ENCODE measurements at regions not wholly inside any gene's neighbourhood (a gene's known extent, or its start where the extent isn't known, plus 50 kb on each side); places are given as distances from the start of the nearest gene placed in this dataset.

- DNase-seq, result no peak
- Mint-ChIP-seq H3K4me1 (no peaks in the 10 kb centered on the region), H3K9me3 (ENCODE audit: low read depth) (no peaks in the 10 kb centered on the region), H3K4me3 (no peak overlapping the region), H3K27me3 (peaks cover 8% of the 10 kb centered on the region), H3K36me3 (ENCODE audit: low read depth) (no peaks in the 10 kb centered on the region), H3K27ac (no peak overlapping the region)
- POLR2A ChIA-PET, result no interaction called here
- no peak for ATAC-seq
- intact Hi-C loops (cut with DNase I, micrococcal nuclease), result no loop called here
- CTCF ChIA-PET, result no interaction called here
Measured at GRCh38 chr10:44779511-44779910, 131.6 kb upstream of the TMEM72 start.

GRCh38 chr10:44780426-44780825 is 130.7 kb upstream of the TMEM72 start:
- ATAC-seq (no peak), DNase-seq (no peak)
- POLR2A ChIA-PET, result no interaction called here
- intact Hi-C loops (cut with DNase I, micrococcal nuclease), result no loop called here
- peaks cover 9% of the 10 kb centered on the region for H3K27me3 Mint-ChIP-seq
- H3K36me3 Mint-ChIP-seq (ENCODE audit: low read depth), result no peaks in the 10 kb centered on the region
- CTCF ChIA-PET, result no interaction called here
- H3K4me1 Mint-ChIP-seq, result no peaks in the 10 kb centered on the region
- H3K27ac Mint-ChIP-seq, result no peak overlapping the region
- H3K4me3 Mint-ChIP-seq, result no peak overlapping the region
- no peaks in the 10 kb centered on the region for H3K9me3 Mint-ChIP-seq (ENCODE audit: low read depth)

- POLR2A ChIA-PET, result no interaction called here
- Mint-ChIP-seq H3K27me3 (peaks cover 10% of the 10 kb centered on the region), H3K9me3 (ENCODE audit: low read depth) (no peaks in the 10 kb centered on the region), H3K36me3 (ENCODE audit: low read depth) (no peaks in the 10 kb centered on the region), H3K4me1 (no peaks in the 10 kb centered on the region), H3K4me3 (no peak overlapping the region), H3K27ac (no peak overlapping the region)
- no peak for ATAC-seq
- CTCF ChIA-PET, result interaction anchor here (0.6 kb wide), 1 partner anchor 80 kb away, joined by 3 read pairs; no protein-coding TSS in a partner anchor
- no peak for DNase-seq
- intact Hi-C loops (cut with DNase I, micrococcal nuclease), result no loop called here
Measured at GRCh38 chr10:44781131-44781530, 130.0 kb upstream of the TMEM72 start.

GRCh38 chr10:44786286-44786850 is 124.8 kb upstream of the TMEM72 start:
- no peaks in the 10 kb centered on the region for H3K36me3 Mint-ChIP-seq (ENCODE audit: low read depth)
- ChIA-PET CTCF (interaction anchor here (0.6 kb wide), 1 partner anchor 946 kb away, joined by 3 read pairs; no protein-coding TSS in a partner anchor), POLR2A (no interaction called here)
- no peaks in the 10 kb centered on the region for H3K9me3 Mint-ChIP-seq (ENCODE audit: low read depth)
- no peak overlapping the region for H3K4me3 Mint-ChIP-seq
- ATAC-seq (no peak), DNase-seq (no peak)
- intact Hi-C loops (cut with DNase I, micrococcal nuclease), result no loop called here
- H3K27ac Mint-ChIP-seq, result no peak overlapping the region
- peaks cover 6% of the 10 kb centered on the region for H3K27me3 Mint-ChIP-seq
- no peaks in the 10 kb centered on the region for H3K4me1 Mint-ChIP-seq

GRCh38 chr10:44787480-44788075 is 123.6 kb upstream of the TMEM72 start:
- Mint-ChIP-seq H3K4me3 (no peak overlapping the region), H3K4me1 (no peaks in the 10 kb centered on the region), H3K9me3 (ENCODE audit: low read depth) (no peaks in the 10 kb centered on the region), H3K27me3 (peaks cover 6% of the 10 kb centered on the region), H3K27ac (no peak overlapping the region), H3K36me3 (ENCODE audit: low read depth) (no peaks in the 10 kb centered on the region)
- ATAC-seq, result no peak
- POLR2A ChIA-PET, result no interaction called here
- CTCF ChIA-PET, result no interaction called here
- no peak for DNase-seq
- intact Hi-C loops (cut with DNase I, micrococcal nuclease), result no loop called here

- CTCF ChIA-PET, result no interaction called here
- H3K27me3 Mint-ChIP-seq, result peaks cover 6% of the 10 kb centered on the region
- no peak for DNase-seq
- intact Hi-C loops (cut with DNase I, micrococcal nuclease), result no loop called here
- no peak overlapping the region for H3K27ac Mint-ChIP-seq
- H3K9me3 Mint-ChIP-seq (ENCODE audit: low read depth), result no peaks in the 10 kb centered on the region
- no peak for ATAC-seq
- H3K4me1 Mint-ChIP-seq, result no peaks in the 10 kb centered on the region
- no peaks in the 10 kb centered on the region for H3K36me3 Mint-ChIP-seq (ENCODE audit: low read depth)
- no peak overlapping the region for H3K4me3 Mint-ChIP-seq
- POLR2A ChIA-PET, result no interaction called here
Measured at GRCh38 chr10:44788147-44789129, 122.7 kb upstream of the TMEM72 start.

GRCh38 chr10:44792119-44792775 is 118.9 kb upstream of the TMEM72 start:
- ChIA-PET CTCF (no interaction called here), POLR2A (no interaction called here)
- H3K36me3 Mint-ChIP-seq (ENCODE audit: low read depth), result no peaks in the 10 kb centered on the region
- H3K9me3 Mint-ChIP-seq (ENCODE audit: low read depth), result no peaks in the 10 kb centered on the region
- DNase-seq (no peak), ATAC-seq (no peak)
- H3K4me3 Mint-ChIP-seq, result no peak overlapping the region
- no peak overlapping the region for H3K27ac Mint-ChIP-seq
- peaks cover 3% of the 10 kb centered on the region for H3K27me3 Mint-ChIP-seq
- no peaks in the 10 kb centered on the region for H3K4me1 Mint-ChIP-seq
- intact Hi-C loops (cut with DNase I, micrococcal nuclease), result no loop called here

GRCh38 chr10:44799966-44800365 is 111.2 kb upstream of the TMEM72 start:
- ChIA-PET CTCF (no interaction called here), POLR2A (no interaction called here)
- no peaks in the 10 kb centered on the region for H3K4me1 Mint-ChIP-seq

GRCh38 chr10:44801383-44802327 is 109.5 kb upstream of the TMEM72 start:
- ChIA-PET CTCF (interaction anchor here (0.5 to 0.7 kb wide), 3 partner anchors 568 to 802 kb away, joined by 3 to 4 read pairs (median 3); no protein-coding TSS in a partner anchor), POLR2A (no interaction called here)
- Mint-ChIP-seq H3K4me3 (no peak overlapping the region), H3K27ac (no peak overlapping the region), H3K4me1 (no peaks in the 10 kb centered on the region), H3K36me3 (ENCODE audit: low read depth) (no peaks in the 10 kb centered on the region), H3K27me3 (peaks cover 9% of the 10 kb centered on the region), H3K9me3 (ENCODE audit: low read depth) (no peaks in the 10 kb centered on the region)
- ATAC-seq (no peak), DNase-seq (no peak)
- intact Hi-C loops (cut with DNase I, micrococcal nuclease), result no loop called here

More at GRCh38 chr10:44799966-44800365, 111.2 kb upstream of the TMEM72 start:
- H3K9me3 Mint-ChIP-seq (ENCODE audit: low read depth), result no peaks in the 10 kb centered on the region
- no peaks in the 10 kb centered on the region for H3K36me3 Mint-ChIP-seq (ENCODE audit: low read depth)
- intact Hi-C loops (cut with DNase I, micrococcal nuclease), result no loop called here
- ATAC-seq (no peak), DNase-seq (no peak)
- peaks cover 8% of the 10 kb centered on the region for H3K27me3 Mint-ChIP-seq
- no peak overlapping the region for H3K27ac Mint-ChIP-seq
- H3K4me3 Mint-ChIP-seq, result no peak overlapping the region

- H3K36me3 Mint-ChIP-seq (ENCODE audit: low read depth), result no peaks in the 10 kb centered on the region
- intact Hi-C loops (cut with DNase I, micrococcal nuclease), result no loop called here
- H3K27ac Mint-ChIP-seq, result no peak overlapping the region
- POLR2A ChIA-PET, result no interaction called here
- no peak overlapping the region for H3K4me3 Mint-ChIP-seq
- no peaks in the 10 kb centered on the region for H3K4me1 Mint-ChIP-seq
- no peak for ATAC-seq
- DNase-seq, result no peak
- CTCF ChIA-PET, result no interaction called here
- peaks cover 9% of the 10 kb centered on the region for H3K27me3 Mint-ChIP-seq
- H3K9me3 Mint-ChIP-seq (ENCODE audit: low read depth), result no peaks in the 10 kb centered on the region
Measured at GRCh38 chr10:44803862-44804261, 107.3 kb upstream of the TMEM72 start.

GRCh38 chr10:44804661-44805060 is 106.5 kb upstream of the TMEM72 start:
- intact Hi-C loops (cut with DNase I, micrococcal nuclease), result no loop called here
- no peaks in the 10 kb centered on the region for H3K36me3 Mint-ChIP-seq (ENCODE audit: low read depth)
- ChIA-PET POLR2A (no interaction called here), CTCF (interaction anchor here (0.7 kb wide), 1 partner anchor 13 kb away, joined by 3 read pairs; no protein-coding TSS in a partner anchor)
- peaks cover 9% of the 10 kb centered on the region for H3K27me3 Mint-ChIP-seq
- H3K4me3 Mint-ChIP-seq, result no peak overlapping the region
- no peak for ATAC-seq
- H3K9me3 Mint-ChIP-seq (ENCODE audit: low read depth), result no peaks in the 10 kb centered on the region
- H3K27ac Mint-ChIP-seq, result no peak overlapping the region
- no peaks in the 10 kb centered on the region for H3K4me1 Mint-ChIP-seq
- DNase-seq, result no peak
